Activated T-cell treated with anti-CD3 and anti-CD28 coated beads for 4 hours (primary cell): ENCODE measurements at regions not wholly inside any gene's neighbourhood (a gene's known extent, or its start where the extent isn't known, plus 50 kb on each side); places are given as distances from the start of the nearest gene placed in this dataset.

Source experiments
- DNase-seq: peaks from one replicate; pipeline ENCODE4 v3.0.0-alpha.2; 2020

- DNase-seq = no peak
These were observed 527.0 kb downstream of the CDH26 start for GRCh38 chr20:60485012-60485760.

GRCh38 chr20:60486315-60486714, 528.1 kb downstream of the CDH26 start:
- no peak for DNase-seq

GRCh38 chr20:60486937-60487336, 528.7 kb downstream of the CDH26 start:
- no peak for DNase-seq

- DNase-seq = no peak
These were observed 532.2 kb downstream of the CDH26 start for GRCh38 chr20:60490217-60491050.

- DNase-seq = no peak
These were observed 532.9 kb downstream of the CDH26 start for GRCh38 chr20:60491051-60491581.

- DNase-seq = no peak
These were observed 536.3 kb downstream of the CDH26 start for GRCh38 chr20:60494476-60494875.

- no peak for DNase-seq
These were observed 539.2 kb downstream of the CDH26 start for GRCh38 chr20:60497298-60498035.

- DNase-seq = no peak
These were observed 541.9 kb downstream of the CDH26 start for GRCh38 chr20:60500038-60500701.

- no peak for DNase-seq
These were observed 542.8 kb downstream of the CDH26 start for GRCh38 chr20:60501048-60501447.

GRCh38 chr20:60502881-60503280, 544.7 kb downstream of the CDH26 start:
- DNase-seq = no peak

- no peak for DNase-seq
These were observed 547.2 kb downstream of the CDH26 start for GRCh38 chr20:60505423-60505822.

- no peak for DNase-seq
These were observed 547.8 kb downstream of the CDH26 start for GRCh38 chr20:60506061-60506460.

- no peak for DNase-seq
These were observed 549.0 kb downstream of the CDH26 start for GRCh38 chr20:60507087-60507694.

- no peak for DNase-seq
These were observed 551.2 kb downstream of the CDH26 start for GRCh38 chr20:60509407-60509806.

GRCh38 chr20:60510356-60510755, 552.1 kb downstream of the CDH26 start:
- DNase-seq = no peak

GRCh38 chr20:60512443-60512842, 554.2 kb downstream of the CDH26 start:
- DNase-seq = no peak

- DNase-seq = no peak
These were observed 554.9 kb downstream of the CDH26 start for GRCh38 chr20:60513141-60513540.

- no peak for DNase-seq
These were observed 558.2 kb downstream of the CDH26 start for GRCh38 chr20:60516442-60516841.

GRCh38 chr20:60518022-60518421, 559.8 kb downstream of the CDH26 start:
- DNase-seq = no peak

- DNase-seq = no peak
These were observed 567.2 kb downstream of the CDH26 start for GRCh38 chr20:60525397-60525796.

GRCh38 chr20:60527656-60528055, 569.4 kb downstream of the CDH26 start:
- no peak for DNase-seq

- DNase-seq = no peak
These were observed 569.9 kb downstream of the CDH26 start for GRCh38 chr20:60528141-60528540.
